ENCODE measurements at regions not wholly inside any gene's neighbourhood (a gene's known extent, or its start where the extent isn't known, plus 50 kb on each side); places are given as distances from the start of the nearest gene placed in this dataset.

DNA sequence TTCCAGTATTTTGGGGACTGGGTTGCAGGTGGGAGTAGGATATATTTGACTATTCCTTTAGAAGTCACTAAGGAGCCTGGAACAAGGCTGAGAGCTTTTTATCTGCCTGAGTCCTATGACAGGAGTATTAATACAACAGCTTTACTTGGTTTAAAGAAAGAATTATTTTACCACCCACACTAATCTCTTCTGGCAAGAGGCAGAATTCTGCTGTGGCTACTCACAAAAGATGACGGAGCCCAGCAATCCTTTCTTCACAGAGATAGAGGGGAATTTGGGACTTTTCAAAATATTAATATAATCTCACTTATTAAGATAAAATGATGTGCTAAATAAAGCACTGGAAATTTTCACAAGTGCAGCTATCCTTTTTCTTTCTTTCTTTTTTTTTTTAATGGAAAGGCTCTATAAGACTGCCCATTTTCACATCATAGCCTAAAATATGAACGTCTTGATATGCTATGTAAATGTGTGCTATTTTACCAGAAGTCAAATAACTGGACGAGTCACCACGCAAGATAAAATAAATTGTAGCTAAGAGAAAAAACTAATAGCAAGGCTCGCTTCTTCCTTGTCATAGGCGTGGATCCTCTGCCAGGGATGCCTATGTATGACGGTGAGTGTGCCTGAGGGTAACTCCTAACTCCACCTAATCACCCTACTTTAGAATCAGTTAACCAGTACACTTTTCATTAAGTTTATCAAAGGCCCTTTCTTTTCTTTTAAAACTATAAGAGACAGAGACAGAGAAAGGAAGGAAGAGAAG is 76.3 kb downstream of the ZNF608 start:
- Mint-ChIP-seq H3K4me3 (no peak overlapping the region), H3K27me3 (no peaks in the 10 kb centered on the region), H3K36me3 (ENCODE audit: low read depth) (no peaks in the 10 kb centered on the region), H3K27ac (no peak overlapping the region), H3K4me1 (ENCODE audit: low read depth) (no peaks in the 10 kb centered on the region), H3K9me3 (no peaks in the 10 kb centered on the region)
- DNase-seq, result no peak

DNA sequence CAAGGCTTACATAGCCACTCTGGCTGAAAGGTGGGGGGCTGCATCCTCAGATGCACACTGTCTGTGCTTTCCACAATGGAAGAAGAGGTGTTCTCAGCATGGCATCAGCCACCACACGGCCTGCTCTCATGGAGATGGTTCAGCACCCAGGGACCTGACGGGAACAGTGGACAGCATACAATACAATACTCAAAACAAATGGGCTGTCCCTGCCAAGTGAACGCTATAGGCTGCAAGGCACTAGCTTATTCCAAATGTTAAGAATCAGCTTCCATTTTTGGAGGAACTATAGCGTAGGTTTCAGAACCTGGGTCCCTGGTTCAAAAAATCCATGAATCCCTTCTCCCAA is 77.2 kb downstream of the ZNF608 start:
- H3K4me3 Mint-ChIP-seq, result no peak overlapping the region
- H3K27ac Mint-ChIP-seq, result no peak overlapping the region
- no peaks in the 10 kb centered on the region for H3K27me3 Mint-ChIP-seq
- no peaks in the 10 kb centered on the region for H3K9me3 Mint-ChIP-seq
- H3K36me3 Mint-ChIP-seq (ENCODE audit: low read depth), result no peaks in the 10 kb centered on the region
- H3K4me1 Mint-ChIP-seq (ENCODE audit: low read depth), result no peaks in the 10 kb centered on the region
- DNase-seq, result no peak

DNA sequence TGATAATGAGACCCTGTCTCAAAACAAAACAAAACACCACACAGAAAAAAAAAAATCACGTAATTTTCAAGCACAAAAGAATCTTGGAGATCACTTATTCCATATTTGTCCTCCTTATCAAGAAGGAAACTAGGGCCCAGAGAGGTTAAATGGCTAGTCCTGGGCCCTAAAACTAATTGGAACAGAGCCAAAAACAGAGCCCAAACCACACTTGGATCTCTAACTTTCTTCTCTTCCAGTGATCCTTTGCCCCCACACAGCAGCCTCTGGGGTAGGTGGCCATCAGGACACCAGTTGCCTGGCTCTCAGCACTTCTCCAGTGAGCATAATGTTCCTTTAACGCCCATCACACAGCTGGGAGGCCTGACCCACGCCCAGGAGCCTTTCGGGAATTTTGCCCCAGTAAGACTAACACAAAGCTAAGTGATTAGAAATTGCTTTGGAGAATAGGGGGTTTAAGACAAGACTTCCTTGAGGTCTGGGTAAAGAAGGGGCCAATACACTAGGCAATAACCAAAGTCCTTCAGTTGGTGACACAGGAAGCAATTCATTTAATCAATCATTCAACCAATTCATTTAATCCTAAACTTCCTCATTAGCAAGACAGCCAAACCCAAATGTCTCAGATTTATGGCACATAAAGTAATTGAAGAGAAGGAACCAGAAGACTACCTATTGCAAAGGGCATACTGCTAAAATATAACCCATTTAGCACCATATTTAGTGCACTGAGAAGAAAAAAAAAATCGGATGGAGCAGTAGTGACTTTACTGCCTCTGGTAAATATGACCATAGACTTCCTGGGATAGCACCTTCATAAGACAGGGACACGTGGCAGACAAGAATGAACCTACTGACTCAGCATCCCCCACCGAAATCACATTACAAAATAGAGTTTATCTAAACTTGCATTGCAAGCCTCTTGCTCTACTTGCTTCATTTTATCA is 77.8 kb downstream of the ZNF608 start:
- Mint-ChIP-seq H3K4me3 (no peak overlapping the region), H3K36me3 (ENCODE audit: low read depth) (no peaks in the 10 kb centered on the region), H3K27me3 (peaks cover 3% of the 10 kb centered on the region), H3K27ac (no peak overlapping the region), H3K9me3 (no peaks in the 10 kb centered on the region), H3K4me1 (ENCODE audit: low read depth) (no peaks in the 10 kb centered on the region)
- DNase-seq, result no peak

DNA sequence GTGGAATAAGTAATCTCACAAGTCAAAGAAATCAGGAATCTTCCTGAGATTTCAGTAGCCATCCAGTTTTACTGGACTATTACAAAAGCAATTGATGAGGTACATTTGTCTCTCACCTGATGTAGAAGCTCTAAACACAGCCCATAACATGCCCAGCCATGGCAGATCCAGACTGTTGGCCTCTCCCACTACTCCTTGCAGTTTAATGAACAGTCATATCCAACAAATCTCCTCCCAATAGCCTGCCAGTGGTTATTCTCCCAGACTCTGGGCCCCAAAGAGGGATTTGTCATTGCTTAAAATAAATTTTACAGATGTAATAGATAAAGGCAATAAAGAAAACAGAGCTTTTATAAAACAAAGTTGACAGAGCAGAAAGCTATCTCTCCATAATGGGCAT is 80.8 kb downstream of the ZNF608 start:
- H3K36me3 Mint-ChIP-seq (ENCODE audit: low read depth), result no peaks in the 10 kb centered on the region

DNA sequence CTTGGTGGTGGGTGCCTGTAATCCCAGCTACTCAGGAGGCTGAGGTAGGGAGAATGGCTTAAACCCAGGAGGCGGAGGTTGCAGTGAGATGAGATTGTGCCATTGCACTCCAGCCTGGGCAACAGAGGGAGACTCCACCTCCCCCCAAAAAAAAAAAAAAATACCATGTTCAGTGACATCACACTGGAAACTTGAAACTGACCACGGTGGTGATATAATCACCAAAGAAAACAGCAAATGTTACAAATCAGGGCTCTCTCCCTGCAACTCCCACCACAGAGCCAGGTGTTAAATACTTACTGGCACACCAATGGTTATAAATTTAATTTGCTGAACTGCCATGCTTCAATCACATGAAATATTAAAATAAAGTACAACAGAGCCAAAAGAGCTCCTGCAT is 81.4 kb downstream of the ZNF608 start:
- H3K4me1 Mint-ChIP-seq (ENCODE audit: low read depth), result no peaks in the 10 kb centered on the region
- DNase-seq, result no peak
- H3K27me3 Mint-ChIP-seq, result peaks cover 22% of the 10 kb centered on the region
- H3K9me3 Mint-ChIP-seq, result no peaks in the 10 kb centered on the region
- H3K36me3 Mint-ChIP-seq (ENCODE audit: low read depth), result no peaks in the 10 kb centered on the region
- no peak overlapping the region for H3K27ac Mint-ChIP-seq
- no peak overlapping the region for H3K4me3 Mint-ChIP-seq

More for the DNA sequence above, 80.8 kb downstream of the ZNF608 start:
- Mint-ChIP-seq H3K27ac (no peak overlapping the region), H3K4me3 (no peak overlapping the region), H3K27me3 (peaks cover 19% of the 10 kb centered on the region), H3K9me3 (no peaks in the 10 kb centered on the region), H3K4me1 (ENCODE audit: low read depth) (no peaks in the 10 kb centered on the region)
- DNase-seq, result no peak

DNA sequence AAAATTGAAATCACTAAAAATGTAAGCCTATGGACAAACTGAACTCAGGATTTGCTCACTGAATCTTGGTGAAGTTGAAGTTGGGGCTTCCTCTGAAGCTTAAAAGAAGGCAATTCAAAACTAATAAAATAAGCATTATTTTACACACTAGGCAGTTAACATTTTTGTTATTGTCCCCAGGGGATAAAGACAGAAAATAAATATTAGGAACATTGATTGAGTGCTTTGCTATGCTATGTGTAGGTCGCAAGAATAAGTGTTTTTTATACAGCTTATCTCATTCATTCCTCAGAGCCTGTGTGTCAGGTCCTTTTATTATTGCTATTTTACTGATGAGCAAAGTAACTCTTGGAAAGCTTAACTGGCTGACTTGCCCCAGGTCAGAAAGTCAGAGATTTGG is 82.2 kb downstream of the ZNF608 start:
- Mint-ChIP-seq H3K27me3 (peaks cover 25% of the 10 kb centered on the region), H3K27ac (no peak overlapping the region), H3K4me1 (ENCODE audit: low read depth) (no peaks in the 10 kb centered on the region), H3K9me3 (no peaks in the 10 kb centered on the region), H3K36me3 (ENCODE audit: low read depth) (no peaks in the 10 kb centered on the region), H3K4me3 (no peak overlapping the region)
- no peak for DNase-seq

DNA sequence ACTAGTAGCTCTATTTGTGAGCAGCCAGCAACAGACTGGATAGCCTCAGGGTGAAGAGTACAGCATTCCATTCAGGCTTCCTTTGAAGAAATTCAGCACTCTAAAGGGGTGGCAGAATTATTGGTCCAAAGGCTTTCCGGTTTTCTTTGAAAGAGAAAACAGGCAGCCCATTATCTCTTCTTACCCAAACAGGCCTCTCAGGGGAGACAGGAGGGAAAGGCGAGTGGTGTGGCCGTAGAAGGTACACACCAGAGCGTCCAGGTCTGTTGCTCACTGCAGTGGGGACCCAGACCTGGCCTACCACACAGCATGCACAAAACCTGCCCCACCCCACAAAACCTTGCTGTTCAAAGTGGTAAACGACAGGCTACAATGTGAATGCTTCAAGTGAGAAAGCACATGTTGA is 83.3 kb downstream of the ZNF608 start:
- no peak overlapping the region for H3K27ac Mint-ChIP-seq

DNA sequence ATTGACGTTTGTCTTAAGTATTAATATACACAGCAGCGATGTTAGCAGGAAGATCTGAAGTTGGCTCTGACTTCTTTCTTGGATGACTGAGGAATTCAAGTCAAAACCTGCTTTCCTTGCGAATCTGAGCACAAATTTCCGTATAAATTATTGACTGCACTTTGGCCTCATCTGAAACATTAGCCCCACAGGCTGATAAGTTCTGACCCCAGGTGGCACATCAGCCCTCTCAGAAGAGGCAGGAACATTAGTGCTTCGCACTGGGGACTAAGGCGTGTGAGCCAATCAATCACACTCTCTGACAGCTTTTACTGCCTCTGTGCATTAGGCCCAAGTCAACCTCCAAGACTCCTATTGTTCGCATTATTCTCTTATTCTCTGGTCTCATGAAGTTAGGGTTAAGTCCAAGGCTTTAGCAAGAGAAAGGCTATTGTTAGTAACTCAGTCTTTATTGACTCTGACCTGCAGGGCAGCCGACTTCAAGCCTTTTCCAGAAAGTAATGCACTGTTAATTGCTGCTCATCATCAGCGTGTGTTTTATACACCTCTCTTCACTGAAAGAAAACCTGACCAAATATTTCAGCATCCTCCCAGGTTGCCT is 84.2 kb downstream of the ZNF608 start:
- Mint-ChIP-seq H3K27ac (no peak overlapping the region), H3K27me3 (peaks cover 37% of the 10 kb centered on the region), H3K36me3 (ENCODE audit: low read depth) (no peaks in the 10 kb centered on the region), H3K4me1 (ENCODE audit: low read depth) (no peaks in the 10 kb centered on the region), H3K4me3 (no peak overlapping the region), H3K9me3 (no peaks in the 10 kb centered on the region)
- no peak for DNase-seq

More for the DNA sequence above, 83.3 kb downstream of the ZNF608 start:
- Mint-ChIP-seq H3K4me1 (ENCODE audit: low read depth) (no peaks in the 10 kb centered on the region), H3K27me3 (peaks cover 35% of the 10 kb centered on the region), H3K9me3 (no peaks in the 10 kb centered on the region), H3K36me3 (ENCODE audit: low read depth) (no peaks in the 10 kb centered on the region), H3K4me3 (no peak overlapping the region)
- DNase-seq, result no peak

DNA sequence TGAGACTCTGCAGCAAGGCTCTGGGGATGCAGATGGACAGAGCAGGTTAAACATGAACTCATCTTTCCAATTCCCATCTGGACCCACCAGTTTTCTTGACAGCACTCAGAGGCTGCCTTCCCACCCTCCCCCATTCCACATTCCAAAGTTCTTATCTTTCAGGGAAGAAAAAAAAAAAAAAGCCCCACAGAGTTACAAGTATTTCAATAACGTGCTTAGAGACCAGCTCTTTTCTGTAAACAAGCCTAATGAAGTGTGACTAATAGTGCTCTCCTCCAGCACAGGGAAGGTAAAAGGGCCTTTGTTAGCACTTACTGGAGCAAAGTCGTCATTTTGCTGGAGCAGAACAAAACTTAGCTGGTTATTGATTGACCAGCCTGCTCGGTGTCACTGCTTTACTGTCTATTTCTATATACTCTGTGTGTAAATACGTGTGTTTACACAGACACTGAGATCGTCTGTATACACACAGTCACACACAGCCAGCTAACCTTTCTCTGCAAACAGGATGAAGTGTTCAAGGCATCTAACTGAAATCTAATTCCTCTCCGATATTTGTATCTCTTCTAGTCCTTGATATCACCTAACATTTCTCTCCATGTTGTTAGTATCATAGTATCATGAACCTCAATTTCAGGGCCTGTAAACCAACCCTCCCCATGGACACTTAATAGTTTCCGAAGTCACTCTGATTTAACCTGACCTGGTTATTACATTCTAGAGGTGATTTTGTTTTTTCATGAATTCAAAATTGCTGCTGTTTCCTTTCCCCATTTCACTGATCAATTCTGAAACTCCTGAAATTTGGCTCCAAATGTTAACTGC is 84.9 kb downstream of the ZNF608 start:
- no peak overlapping the region for H3K4me3 Mint-ChIP-seq
- no peak overlapping the region for H3K27ac Mint-ChIP-seq
- DNase-seq, result no peak
- H3K36me3 Mint-ChIP-seq (ENCODE audit: low read depth), result no peaks in the 10 kb centered on the region
- H3K27me3 Mint-ChIP-seq, result peaks cover 37% of the 10 kb centered on the region
- H3K9me3 Mint-ChIP-seq, result no peaks in the 10 kb centered on the region
- no peaks in the 10 kb centered on the region for H3K4me1 Mint-ChIP-seq (ENCODE audit: low read depth)

DNA sequence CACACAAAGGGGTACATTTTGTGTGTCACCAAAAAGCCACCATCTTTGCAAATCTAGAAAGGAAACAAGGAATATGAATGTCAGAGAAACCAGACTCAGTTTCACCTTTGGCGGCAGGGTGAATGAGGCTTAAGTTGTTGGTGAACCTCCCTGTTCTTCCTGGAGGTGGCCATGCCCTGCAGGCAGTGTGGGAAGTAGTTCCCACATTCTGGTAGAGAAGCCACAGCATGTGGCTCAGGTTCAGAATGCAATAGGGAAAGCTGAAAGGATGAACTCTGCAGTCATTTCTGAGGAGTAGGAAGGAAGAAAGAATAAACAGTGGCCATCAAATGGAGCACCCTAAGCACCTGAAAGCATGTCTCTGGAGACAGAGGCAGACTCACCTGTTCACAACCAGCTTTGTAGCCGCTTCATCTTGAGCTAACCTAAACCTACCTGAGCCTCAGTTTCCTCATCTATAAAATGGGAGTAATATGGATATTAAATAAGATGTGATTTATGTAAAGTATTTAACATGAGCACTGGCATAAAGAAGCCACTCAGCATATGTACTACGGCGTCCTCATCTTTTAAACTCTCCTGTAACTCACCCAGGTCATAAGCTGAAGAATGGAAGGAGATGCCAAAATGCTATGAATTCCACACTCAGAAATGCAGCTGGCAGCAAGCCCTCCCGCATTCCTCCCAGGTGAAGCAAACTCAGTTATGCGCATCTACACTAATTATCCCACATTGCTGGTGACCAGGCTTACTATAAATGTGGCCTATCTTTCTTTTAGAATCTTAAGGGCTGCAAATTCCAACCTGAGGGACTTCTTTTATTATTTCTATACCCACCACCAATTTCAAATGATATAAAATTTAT is 86.0 kb downstream of the ZNF608 start:
- H3K27me3 Mint-ChIP-seq, result peaks cover 37% of the 10 kb centered on the region
- no peaks in the 10 kb centered on the region for H3K4me1 Mint-ChIP-seq (ENCODE audit: low read depth)
- no peak for DNase-seq
- no peak overlapping the region for H3K4me3 Mint-ChIP-seq
- no peak overlapping the region for H3K27ac Mint-ChIP-seq
- H3K9me3 Mint-ChIP-seq, result no peaks in the 10 kb centered on the region
- no peaks in the 10 kb centered on the region for H3K36me3 Mint-ChIP-seq (ENCODE audit: low read depth)

DNA sequence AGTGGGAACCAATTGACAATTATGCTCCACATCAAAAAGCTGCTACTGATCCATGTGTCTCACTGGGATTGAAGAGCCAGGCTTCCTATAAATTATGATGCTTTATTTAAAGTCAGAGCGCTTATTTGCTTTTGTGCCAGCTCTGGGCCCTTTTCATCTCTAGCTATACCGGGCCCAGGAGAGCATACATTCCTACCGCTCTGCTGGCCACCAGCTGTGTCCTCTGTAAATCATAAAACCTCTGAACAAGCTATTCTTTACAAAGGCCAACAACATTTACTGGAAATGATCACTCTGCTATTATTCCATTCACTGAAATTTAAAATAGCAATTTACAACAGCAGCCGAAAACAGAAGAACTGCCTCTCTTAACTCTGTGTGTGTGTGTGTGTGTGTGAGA is 86.6 kb downstream of the ZNF608 start:
- H3K27ac Mint-ChIP-seq, result no peak overlapping the region
- DNase-seq, result no peak
- no peaks in the 10 kb centered on the region for H3K9me3 Mint-ChIP-seq
- H3K4me3 Mint-ChIP-seq, result no peak overlapping the region
- H3K36me3 Mint-ChIP-seq (ENCODE audit: low read depth), result no peaks in the 10 kb centered on the region
- H3K27me3 Mint-ChIP-seq, result peaks cover 37% of the 10 kb centered on the region
- H3K4me1 Mint-ChIP-seq (ENCODE audit: low read depth), result no peaks in the 10 kb centered on the region

DNA sequence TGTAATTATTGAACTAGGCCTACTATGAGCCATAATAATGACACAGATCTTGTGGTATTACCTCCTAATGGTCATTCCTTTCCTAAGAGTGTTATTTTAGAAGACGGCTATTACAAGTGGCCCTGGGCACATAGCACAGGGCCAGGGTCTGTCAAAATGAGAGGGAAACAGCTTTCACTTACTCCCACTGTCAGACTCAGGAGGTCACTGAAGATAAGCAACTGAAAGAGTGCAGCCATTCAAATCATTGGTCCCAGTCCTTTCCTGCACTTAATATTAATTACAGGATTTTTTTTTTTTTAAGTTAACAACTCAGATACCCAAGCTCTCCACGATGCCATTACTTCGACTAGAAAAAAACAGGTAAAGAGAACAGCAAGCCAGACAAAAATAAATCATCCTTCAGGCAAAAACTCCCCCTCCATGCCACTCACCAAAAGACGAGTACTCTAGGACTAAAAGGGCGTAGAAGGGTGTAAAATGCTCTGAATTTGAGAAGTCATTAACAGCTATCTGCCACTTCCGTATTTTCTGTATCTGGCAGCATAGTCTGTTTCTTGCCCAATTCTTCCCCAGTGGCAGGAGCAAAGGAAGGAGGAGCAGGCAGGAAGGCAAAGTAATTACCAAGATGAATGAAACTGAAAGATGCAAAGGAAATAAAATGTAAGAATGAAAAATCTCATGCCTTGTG is 87.4 kb downstream of the ZNF608 start:
- DNase-seq, result no peak
- no peak overlapping the region for H3K27ac Mint-ChIP-seq
- H3K27me3 Mint-ChIP-seq, result peaks cover 35% of the 10 kb centered on the region
- no peaks in the 10 kb centered on the region for H3K36me3 Mint-ChIP-seq (ENCODE audit: low read depth)
- H3K4me3 Mint-ChIP-seq, result no peak overlapping the region
- H3K9me3 Mint-ChIP-seq, result no peaks in the 10 kb centered on the region
- no peaks in the 10 kb centered on the region for H3K4me1 Mint-ChIP-seq (ENCODE audit: low read depth)

DNA sequence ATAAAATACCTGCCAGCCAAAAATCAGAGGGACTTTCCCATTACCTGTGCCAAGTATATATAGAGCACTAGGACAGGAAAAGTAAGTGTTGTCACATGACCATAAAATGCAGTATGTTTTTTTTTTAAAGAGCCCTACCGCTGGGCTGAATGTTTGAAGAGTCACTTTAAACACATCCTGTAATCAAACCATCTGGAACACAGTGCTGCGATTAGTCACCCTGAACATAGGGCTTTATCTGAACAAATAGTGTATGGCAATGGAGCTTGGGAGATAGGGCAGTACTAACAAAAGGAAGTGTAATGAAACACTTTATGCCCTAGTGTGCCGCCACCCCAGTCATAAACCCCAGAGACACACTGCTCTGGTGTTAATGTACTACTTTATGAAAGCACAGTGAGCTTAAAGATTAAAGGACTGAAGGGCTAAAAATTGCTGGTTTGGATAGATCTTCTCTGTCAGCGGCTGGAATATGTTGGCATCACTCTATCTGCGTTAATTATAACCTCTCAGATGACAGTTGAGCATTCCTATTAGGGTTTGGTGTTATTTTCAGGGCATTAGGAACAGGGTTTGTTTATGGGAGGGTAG is 90.4 kb downstream of the ZNF608 start:
- H3K4me3 Mint-ChIP-seq, result no peak overlapping the region
- DNase-seq, result no peak
- H3K4me1 Mint-ChIP-seq (ENCODE audit: low read depth), result peaks cover 6% of the 10 kb centered on the region
- H3K9me3 Mint-ChIP-seq, result no peaks in the 10 kb centered on the region
- no peak overlapping the region for H3K27ac Mint-ChIP-seq
- H3K27me3 Mint-ChIP-seq, result peaks cover 22% of the 10 kb centered on the region
- no peaks in the 10 kb centered on the region for H3K36me3 Mint-ChIP-seq (ENCODE audit: low read depth)
